ENCODE measurements at regions not wholly inside any gene's neighbourhood (a gene's known extent, or its start where the extent isn't known, plus 50 kb on each side); places are given as distances from the start of the nearest gene placed in this dataset.

DNA sequence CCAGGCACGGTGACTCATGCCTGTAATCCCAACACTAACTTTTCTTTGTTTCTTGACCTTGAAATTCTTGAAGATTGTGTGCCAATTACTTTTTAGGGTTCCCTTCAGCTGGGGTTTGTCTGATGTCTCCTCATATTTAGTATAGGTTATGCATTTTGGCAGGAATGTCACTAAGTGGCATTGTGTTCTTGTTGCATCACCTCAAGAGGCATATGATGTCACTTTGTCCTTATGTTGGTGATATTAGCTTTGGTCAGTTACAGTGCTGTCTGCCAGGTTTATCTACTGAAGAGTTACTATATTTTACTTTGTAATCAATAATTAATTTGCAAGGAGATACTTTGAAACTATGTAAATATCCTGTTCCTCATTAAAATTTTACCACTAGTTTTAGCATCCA, 61.0 kb upstream of the BTG1 start:
- no peak for TF ChIP-seq CEBPB (IDR thresholded peaks at IDR 0.05; ENCODE audit: low read depth)
- TF ChIP-seq ZFX (IDR thresholded peaks at IDR 0.05), result no peak
- TF ChIP-seq CTCF (IDR thresholded peaks at IDR 0.05 in 2 of 3, conservative IDR thresholded peaks at IDR 0.05 in 1 of 3; ENCODE audit: borderline replicate concordance in 1 of 3, insufficient read depth in 1 of 3, low read depth in 2 of 3, low read length in 2 of 3), result no peak
- TF ChIP-seq, protein P1, sequence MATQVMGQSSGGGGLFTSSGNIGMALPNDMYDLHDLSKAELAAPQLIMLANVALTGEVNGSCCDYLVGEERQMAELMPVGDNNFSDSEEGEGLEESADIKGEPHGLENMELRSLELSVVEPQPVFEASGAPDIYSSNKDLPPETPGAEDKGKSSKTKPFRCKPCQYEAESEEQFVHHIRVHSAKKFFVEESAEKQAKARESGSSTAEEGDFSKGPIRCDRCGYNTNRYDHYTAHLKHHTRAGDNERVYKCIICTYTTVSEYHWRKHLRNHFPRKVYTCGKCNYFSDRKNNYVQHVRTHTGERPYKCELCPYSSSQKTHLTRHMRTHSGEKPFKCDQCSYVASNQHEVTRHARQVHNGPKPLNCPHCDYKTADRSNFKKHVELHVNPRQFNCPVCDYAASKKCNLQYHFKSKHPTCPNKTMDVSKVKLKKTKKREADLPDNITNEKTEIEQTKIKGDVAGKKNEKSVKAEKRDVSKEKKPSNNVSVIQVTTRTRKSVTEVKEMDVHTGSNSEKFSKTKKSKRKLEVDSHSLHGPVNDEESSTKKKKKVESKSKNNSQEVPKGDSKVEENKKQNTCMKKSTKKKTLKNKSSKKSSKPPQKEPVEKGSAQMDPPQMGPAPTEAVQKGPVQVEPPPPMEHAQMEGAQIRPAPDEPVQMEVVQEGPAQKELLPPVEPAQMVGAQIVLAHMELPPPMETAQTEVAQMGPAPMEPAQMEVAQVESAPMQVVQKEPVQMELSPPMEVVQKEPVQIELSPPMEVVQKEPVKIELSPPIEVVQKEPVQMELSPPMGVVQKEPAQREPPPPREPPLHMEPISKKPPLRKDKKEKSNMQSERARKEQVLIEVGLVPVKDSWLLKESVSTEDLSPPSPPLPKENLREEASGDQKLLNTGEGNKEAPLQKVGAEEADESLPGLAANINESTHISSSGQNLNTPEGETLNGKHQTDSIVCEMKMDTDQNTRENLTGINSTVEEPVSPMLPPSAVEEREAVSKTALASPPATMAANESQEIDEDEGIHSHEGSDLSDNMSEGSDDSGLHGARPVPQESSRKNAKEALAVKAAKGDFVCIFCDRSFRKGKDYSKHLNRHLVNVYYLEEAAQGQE (IDR thresholded peaks at IDR 0.05; ENCODE audit: low read depth), result no peak
- no peak for TF ChIP-seq ZNF274 (IDR thresholded peaks at IDR 0.05; ENCODE audit: low read depth, low read length)
- no peak for TF ChIP-seq MAX (IDR thresholded peaks at IDR 0.05)
- TF ChIP-seq EZH2 (IDR thresholded peaks at IDR 0.05), result no peak
- no peak for TF ChIP-seq YY1 (IDR thresholded peaks at IDR 0.05; ENCODE audit: extremely low read depth, insufficient replicate concordance, low read depth, low read length)
- no peak for TF ChIP-seq RAD21 (IDR thresholded peaks at IDR 0.05; ENCODE audit: low read depth)

Measured in HCT116 (cell line).